ENCODE measurements at regions not wholly inside any gene's neighbourhood (a gene's known extent, or its start where the extent isn't known, plus 50 kb on each side); places are given as distances from the start of the nearest gene placed in this dataset.

DNA sequence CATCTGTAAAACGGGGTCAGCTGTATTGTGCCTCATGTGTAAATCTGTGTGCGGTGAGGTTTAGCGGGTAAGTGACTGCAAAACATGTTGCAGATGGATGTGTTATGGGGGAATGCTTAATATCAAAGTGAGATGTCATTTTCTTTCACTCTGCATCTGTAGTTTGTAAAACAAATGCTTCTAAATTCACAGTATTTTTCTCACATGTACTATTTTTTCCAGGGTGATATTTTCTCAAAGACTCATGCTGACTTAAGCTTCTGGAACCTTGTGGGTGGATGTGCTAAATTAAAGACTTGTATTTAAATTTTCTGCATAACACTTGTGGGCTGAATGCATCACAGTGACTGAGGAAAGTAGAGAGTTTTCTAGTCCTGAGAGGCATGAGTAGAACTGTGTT, 115.2 kb upstream of the TP63 start:
- no peak for TF ChIP-seq CTCF (IDR thresholded peaks at IDR 0.05 in 2 of 3, conservative IDR thresholded peaks at IDR 0.05 in 1 of 3; ENCODE audit: control insufficient read depth in 2 of 3, extremely low read depth in 1 of 3, insufficient read depth in 1 of 3, low read depth in 3 of 3, low read length in 3 of 3)
- no peak for TF ChIP-seq POLR2A (IDR thresholded peaks at IDR 0.05; ENCODE audit: low read depth, low read length)
- TF ChIP-seq, protein P1, sequence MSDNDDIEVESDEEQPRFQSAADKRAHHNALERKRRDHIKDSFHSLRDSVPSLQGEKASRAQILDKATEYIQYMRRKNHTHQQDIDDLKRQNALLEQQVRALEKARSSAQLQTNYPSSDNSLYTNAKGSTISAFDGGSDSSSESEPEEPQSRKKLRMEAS (IDR thresholded peaks at IDR 0.05; ENCODE audit: low read depth, low read length), result no peak
- TF ChIP-seq TCF12 (IDR thresholded peaks at IDR 0.05; ENCODE audit: low read depth, low read length), result no peak
- TF ChIP-seq SMC3 (IDR thresholded peaks at IDR 0.05; ENCODE audit: borderline replicate concordance, low read length), result no peak

Measured in GM12878 (cell line).